ENCODE measurements at regions not wholly inside any gene's neighbourhood (a gene's known extent, or its start where the extent isn't known, plus 50 kb on each side); places are given as distances from the start of the nearest gene placed in this dataset.

DNA sequence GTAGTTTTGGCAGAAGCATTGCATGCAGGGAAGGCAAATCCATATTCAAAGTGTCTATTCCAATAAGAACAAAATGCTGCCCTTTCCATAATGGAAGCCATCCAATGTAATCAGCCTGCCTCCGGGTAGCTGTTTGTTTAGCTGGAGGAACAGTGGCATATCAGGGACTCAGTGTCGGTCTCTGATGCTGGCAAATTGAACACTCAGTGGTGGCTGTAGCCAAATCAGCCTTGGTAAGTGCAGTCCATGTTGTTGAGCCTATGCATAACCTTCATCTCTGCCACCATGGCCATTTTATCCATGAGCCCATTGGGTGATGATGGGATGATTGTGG lies 147.8 kb upstream of the MAX start:
- TF ChIP-seq TAF1 (IDR thresholded peaks at IDR 0.05; ENCODE audit: borderline replicate concordance, low read depth, low read length) (no peak), POLR2A (IDR thresholded peaks at IDR 0.05; ENCODE audit: low read depth, low read length) (no peak)
